Iris pigment epithelial cell (primary cell): ENCODE measurements at regions not wholly inside any gene's neighbourhood (a gene's known extent, or its start where the extent isn't known, plus 50 kb on each side); places are given as distances from the start of the nearest gene placed in this dataset.
"Not testable (repeated sequence)": the region's sequence is repeated elsewhere in the genome, so short reads cannot be mapped to it uniquely, and the experiment has no call there.

ENCODE experiments used
- DNase-seq: peaks from one replicate; pipeline ENCODE4 v3.0.0-alpha.2; 2011; ENCODE audit warnings: low read depth

DNA sequence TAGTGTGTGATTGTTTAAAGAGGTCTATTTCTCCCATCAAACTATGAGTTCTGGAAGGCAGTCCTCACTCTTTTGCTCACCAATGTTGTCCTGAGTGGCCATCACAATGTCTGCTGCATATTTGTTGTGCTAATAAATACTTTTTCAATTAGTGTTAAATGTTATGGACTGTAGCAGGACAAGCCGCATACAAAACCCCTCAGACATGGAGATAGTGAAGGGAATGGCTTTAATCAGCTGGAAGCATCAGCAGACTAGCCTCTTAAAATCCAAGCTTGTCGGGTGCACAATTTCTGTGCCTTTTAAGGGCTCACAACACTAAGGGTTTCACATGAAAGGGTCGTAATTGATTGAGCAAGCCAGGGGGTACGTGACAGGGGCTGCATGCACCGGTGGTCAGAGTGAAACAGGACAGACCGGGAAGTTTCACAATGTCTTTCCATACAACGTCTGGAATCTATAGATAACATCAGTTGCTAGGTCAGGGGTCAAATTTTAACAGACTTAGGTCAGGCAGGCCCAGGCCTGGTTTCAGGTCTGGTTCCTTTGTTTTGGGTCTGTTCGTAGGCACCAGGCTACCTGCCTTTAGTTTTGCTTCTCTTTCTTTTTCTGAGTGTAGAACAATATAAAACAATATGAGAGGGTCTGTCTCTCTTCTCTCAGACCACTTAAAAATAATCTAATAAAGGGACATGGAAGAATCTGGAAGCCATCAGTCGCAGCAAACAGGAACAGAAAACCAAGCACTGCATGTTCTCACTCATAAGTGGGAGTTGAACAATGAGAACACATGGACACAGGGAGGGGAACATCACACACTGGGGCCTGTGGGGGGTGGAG is 327.6 kb upstream of the HTR1E start:
- DNase-seq: no peak

DNA sequence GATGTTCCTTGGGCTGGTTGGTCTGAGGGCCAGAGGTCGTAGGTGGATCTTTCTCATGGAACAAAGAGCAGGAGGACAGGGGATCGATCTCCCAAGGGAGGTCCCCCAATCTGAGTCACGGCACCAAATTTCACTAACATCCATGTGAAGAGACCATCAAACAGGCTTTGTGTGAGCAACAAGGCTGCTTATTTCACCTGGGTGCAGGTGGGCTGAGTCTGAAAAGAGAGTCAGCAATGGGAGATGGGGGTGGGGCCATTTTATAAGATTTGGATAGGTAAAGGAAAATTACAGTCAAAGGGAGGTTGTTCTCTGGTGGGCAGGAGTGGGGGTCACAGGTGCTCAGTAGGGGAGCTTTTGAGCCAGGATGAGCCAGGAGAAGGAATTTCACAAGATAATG is 334.0 kb upstream of the HTR1E start:
- DNase-seq: not testable (repeated sequence)

DNA sequence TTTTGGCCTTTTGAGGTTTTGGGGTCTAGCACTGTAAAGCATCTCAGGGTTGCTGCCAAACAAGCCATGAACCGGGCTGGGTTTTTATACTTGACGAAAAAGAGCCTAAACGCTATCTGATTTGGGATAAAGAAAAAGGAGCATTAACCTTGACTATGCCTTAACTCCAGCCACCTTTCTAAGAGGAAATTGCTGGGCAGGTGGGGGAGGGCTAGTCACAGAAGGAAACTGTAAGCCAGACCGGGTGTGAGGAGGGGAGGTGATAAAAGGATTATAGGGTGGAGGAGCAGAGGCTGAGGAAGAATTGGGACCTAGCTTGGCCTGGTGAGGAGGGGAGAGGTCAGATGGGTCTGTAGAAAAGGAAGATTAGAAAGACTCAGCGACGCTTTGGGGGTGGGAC is 335.2 kb upstream of the HTR1E start:
- DNase-seq: not testable (repeated sequence)

DNA sequence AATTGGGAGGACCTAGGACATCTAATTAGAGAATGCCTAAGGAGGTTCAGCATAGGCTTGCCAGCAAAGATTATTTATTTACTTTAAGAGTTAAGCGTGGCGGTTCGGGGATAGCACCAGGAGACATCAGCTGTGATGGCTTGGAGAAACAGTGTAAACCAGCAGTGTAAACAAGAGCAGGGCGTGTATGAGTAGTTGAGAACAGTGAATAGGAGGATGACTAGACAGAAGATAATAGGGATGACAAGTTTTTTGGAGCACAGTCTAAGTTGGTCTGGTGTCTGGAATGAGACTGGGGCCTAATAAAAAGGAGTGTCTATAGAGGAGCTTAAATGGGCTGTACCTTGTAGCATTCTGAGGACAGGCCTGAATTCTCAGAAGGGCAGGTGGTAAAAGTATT is 338.4 kb upstream of the HTR1E start:
- DNase-seq: not testable (repeated sequence)

DNA sequence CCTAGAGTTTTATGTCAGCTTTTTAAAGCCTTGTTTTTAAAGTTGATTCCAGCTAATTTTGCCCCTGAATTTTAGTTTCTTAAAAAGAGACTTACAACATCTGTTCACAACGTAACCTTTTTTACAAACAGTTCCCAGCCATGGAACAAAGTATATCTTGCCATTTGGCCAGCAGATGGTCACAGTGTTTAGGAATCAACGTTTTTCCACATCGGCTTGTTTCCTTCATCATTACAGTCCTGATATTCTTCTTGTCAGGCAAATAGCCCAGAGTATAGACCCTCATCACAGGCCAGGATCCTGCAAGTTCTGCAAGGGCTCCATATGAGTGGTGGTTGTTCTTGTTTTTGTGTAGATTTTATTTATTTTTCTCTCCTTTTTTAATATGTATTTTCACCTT is 341.7 kb upstream of the HTR1E start:
- no peak for DNase-seq

DNA sequence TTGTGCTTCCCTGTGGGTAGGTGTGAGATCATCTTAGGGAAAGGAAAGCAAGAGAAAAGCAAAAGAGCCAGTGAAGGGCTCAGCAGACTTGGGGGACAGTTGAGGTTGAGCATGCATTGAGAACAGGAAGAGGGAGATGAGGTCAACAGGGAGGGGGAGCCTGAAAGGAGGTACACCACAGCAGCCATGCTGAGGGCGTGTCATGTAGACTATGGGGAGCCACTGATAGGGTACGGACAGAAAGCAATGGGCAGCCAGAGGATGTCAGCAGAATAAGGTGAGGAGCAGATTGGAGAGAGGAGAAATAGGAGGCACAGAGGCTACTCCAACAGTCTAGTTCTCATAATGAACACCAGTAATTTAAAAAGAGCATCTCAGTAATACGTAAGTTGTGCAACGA is 351.1 kb upstream of the HTR1E start:
- no peak for DNase-seq

DNA sequence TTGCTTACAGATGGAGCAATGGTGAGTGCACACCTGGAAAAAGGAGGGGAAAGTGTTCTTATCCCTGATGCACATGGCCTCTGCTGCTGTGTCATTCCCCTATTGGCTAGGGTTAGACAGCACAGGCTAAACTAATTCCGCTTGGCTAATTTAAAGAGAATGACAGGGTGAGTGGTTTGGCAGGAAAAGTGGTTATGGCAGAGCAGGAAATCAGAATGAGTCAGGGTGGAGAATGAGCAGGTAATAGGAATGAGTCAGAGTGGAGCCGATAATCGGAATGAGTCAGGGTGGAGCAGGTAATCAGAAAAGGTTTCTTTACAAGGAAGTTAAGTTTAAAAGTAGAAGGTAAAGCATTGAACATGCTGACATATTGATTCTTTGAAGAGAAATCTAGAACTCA is 355.5 kb upstream of the HTR1E start:
- no peak for DNase-seq

DNA sequence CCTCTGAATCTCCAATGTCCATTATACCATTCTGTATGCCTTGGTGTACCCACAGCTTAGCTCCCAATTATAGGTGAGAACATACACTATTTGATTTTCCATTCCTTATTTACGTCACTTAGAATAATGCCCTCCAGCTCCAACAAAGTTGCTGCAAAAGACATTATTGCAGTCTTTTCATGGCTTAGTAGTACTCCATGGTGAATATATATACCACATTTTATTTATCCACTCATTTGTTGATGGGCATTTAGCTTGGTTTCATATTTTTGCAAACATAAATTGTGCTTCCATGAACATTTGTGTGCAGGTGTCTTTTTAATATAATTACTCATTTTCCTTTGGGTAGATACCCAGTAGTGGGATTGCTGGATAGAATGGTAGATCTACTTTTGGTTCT is 374.1 kb upstream of the HTR1E start:
- DNase-seq: no peak

DNA sequence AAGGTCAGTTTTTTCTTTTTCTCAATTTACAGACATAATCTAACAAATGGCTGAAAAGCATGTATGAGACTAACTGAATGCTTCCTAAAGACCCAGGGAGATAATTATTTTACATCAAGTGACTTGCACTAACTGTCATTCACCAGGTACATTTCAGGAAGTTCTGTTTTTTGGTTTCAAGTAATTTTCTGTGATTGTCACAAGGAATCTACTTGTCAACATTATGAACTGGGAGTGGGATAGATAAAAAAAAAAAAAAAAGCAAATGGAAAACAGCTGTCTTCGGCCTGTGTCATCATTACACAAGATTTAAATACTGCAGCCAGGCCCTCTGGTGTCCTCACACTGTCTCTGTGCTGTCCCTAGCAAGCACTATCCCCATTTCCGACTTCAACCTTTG is 379.0 kb upstream of the HTR1E start:
- DNase-seq: no peak

DNA sequence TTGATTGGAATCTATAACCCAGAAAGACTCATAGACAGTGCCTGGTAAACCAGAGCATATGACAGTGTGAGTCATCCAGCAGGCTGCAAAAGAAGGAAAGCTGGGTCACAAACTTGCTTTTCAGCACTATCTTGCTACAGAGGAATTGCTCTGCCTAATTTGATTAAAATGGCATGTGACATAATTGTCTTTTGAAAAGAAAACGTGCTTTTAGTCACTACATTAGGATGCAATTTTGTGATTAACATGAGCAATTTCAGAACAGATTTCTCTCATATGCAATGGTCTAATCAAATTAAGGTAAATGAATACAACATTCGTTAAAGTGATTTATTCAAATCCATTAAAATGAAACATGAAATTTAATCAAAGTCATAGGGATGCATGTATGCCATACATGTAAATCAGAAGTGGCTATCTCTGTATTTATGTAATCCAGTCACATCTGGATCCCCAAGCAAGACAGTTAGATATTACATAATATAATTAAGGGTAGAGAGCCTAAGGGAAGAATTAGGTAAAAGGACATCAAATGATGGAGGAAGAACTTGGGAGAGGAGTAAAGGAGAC is 400.0 kb upstream of the HTR1E start:
- DNase-seq: no peak

DNA sequence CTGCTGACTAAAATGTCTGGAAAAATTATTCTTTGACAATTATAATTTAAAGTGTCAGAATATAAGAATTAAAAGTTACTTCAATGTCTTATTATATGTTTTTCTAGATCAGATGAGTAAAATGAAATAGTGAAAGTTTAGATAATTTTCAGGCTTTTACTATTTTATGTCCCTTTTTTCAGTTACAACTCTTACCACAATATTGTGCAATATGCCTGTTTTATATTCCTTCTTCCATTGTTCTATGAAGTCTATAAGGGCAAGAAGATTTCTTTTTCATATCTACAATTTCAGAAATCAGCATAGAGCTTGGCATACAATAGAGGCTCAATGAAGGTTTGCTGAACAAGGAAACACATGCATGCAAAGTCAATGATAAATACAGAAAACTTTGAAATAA is 401.2 kb upstream of the HTR1E start:
- DNase-seq: no peak

DNA sequence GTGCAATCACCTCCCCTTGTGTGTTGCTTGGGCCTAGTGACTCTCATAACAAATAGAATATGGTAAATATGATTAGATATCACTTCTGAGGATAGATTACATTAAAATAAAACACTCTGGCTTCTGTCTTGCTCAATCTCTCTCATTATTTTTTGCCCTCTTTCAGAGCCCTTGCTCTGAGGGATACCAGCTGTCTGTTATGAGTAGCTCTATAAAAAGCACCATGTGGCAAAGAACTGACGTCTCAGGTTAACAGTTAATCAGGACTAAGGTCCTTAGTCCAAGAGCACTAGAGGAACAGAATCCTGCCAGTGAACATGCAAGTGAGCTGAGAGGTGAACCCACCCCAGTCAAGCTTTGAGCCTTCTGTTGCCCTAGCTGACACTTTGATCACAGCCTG is 402.2 kb upstream of the HTR1E start:
- no peak for DNase-seq

DNA sequence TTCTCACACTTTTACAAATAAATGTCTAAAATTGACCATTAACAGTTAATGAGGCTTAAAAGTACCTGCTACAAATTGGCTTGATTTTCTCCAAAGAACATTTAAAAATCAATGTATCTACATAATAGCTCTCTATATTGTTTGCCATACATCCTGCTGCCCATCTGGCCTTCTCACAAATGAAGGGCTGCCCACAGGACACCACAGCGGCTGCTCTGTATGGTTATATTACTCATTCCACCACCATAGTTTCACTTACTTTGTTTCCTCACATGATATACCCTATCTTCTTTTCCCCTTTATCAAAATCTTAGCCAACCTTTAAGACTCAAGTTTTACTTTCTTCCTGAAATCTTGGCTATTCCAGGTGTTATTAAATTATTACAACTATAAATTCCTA is 407.7 kb upstream of the HTR1E start:
- DNase-seq: no peak

DNA sequence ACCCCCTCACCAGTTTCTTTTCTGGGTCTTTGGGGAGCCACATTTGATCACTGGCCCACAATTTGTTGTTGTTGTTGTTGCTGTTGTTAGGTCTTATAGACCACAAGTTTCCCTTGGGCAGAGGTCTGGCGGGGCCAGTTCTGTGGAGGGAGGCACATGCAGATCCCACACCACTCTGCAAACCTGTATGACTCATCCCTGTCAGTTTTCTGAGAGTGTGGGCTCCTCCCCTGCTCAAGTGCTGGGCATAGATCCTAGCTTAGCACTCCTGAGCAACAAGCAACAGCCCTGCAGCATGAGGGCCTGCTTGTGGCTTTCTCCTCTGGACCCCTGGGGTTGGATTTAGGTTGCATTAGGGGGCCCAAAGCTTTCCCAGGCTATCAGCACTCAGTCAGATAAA is 411.1 kb upstream of the HTR1E start:
- DNase-seq: no peak

DNA sequence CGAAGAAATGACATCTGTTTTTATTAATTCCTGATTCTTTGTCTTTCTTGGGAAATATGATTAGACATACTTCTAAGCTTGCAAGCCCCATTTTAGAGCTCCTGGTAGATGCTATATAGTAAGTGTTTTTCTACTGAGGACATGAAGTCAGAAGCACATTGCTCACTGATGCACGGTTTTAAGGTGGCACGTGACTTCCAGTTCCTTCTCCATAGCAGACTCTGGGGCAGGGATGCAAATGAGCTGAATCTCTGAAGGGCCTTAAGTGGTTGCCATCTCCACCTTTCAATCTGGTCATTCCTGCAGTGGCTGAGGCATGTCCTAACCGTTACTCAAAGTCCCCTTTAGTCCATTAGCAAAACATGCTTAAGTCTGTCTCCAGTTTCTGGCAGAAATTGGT is 421.2 kb upstream of the HTR1E start:
- DNase-seq: no peak

DNA sequence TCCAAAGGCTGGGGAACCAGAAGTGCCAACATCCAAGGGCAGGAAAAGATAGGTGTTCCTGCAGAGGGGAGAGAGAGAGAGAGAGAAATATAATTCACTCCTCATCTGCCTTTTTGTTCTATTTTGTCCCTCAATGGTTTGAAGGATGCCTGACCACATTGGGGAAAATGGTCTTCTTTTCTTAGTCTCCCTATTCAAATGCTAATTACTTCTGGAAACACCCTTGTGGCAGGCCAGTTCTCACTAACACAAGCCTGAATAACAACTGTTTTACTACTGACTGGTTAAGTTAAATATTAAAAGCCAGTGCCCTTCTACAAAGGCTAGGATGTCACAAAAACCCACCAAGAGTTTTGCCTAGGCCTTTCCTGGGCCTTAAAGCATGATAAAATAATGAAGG is 425.4 kb upstream of the HTR1E start:
- DNase-seq: no peak

DNA sequence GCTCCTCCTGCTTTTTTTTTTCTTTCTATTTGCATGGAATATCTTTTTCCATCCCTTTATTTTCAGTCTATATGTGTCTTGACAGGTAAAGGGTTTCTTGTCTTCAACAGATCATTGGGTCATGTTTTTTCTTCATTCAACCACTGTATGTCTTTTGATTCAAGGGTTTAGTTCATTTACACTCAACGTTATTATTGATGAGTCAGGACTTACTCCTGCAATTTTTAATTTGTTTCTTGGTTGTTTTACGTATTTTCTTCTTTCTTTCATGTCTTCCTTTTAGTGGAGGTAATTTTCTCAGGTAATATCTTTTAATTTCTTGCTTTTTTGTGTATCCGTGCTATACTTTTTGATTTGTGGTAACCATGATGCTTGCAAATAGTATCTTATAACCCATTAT is 429.1 kb upstream of the HTR1E start:
- DNase-seq: no peak

DNA sequence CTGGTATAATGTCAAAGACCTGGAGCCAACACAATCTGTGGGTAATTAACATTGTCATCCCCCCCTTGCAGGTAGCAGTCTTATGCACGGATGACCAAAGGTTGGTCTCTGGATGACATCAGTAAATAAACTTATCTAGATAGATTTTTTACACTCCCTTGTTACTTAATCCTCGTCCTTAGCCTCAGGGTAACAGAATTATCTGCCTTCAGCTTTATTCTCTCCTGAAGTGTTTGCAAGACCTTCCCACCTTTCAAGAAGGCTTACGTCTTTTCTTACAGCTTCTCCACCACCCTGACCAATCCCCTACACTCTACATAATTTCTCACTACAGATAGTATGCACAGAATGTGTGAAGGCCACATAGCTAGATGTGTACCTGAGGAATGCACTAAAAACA is 434.8 kb upstream of the HTR1E start:
- DNase-seq: no peak

DNA sequence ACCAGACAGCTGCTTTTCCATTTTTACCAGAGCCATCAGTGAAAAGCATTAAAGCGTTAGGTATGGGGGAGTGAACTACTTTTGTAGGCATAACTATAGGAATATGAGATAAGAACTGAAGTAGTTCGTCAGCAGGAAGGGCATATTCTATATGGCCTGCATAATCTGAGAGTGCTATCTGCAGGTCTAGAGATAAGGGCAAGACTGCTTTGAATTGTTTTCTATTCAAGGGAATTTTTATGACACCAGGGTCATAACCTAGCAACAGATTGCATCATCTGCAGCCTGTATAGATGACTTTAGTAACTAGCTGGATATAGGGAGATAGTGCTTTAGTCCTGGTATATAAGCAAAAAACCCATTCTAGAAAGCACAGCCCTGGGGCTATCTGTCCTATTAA is 437.3 kb upstream of the HTR1E start:
- no peak for DNase-seq

DNA sequence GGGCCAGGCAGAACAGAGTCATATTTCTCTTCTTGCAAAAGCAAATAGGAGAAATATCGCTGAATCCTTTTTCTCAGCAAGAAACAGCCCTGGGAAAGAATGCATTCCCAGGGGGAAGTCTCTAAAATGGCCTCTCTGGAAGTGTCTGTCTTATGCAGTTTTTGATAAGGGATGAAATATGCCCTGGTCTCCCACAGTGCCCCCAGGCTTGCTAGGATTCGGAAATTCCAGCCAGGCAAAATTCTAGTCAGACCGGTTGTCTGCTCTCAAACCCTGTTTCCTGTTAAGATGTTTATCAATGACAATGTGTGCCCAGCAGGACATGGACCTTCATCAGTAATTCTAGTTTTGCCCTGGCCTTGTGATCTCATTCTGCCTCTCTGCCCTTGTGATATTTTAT is 448.3 kb upstream of the HTR1E start:
- DNase-seq: not testable (repeated sequence)

DNA sequence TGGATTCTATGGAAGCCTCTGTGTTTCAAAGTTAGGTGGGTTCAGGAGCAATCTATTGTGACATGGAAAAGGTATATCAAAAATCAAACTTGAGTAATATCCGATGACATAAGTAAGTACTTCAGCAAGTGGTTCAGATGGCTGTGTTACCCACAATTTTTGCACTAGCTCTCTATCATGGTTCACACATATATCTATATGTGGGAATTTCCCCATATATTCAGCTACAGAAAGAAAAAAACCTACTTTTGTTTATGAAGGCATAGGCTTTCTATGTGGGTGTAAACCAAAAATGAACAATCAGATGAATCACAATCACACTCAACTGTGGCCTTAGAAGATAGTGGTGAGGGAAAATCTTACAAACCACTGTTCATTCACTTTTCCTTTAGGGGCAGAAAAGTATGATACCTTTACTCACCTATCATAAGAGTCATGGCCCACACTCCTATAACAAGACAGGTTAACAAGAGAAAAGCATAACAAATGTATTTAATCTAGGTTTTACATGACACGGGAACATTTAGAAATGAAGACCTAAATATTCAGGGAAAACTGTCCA is 449.6 kb upstream of the HTR1E start:
- DNase-seq: no peak

DNA sequence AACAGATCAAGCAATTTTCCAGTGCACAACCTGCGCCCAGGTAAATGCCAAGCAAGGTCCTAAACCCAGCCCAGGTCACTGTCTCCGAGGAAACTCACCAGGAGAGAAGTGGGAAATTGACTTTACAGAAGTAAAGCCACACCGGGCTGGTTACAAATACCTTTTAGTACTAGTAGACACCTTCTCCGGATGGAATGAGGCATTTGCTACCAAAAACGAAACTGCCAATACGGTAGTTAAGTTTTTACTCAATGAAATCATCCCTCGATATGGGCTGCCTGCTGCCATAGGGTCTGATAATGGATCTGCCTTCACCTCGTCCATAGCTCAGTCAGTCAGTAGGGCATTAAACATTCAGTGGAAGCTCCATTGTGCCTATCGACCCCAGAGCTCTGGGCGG is 459.0 kb upstream of the HTR1E start:
- DNase-seq: not testable (repeated sequence)

DNA sequence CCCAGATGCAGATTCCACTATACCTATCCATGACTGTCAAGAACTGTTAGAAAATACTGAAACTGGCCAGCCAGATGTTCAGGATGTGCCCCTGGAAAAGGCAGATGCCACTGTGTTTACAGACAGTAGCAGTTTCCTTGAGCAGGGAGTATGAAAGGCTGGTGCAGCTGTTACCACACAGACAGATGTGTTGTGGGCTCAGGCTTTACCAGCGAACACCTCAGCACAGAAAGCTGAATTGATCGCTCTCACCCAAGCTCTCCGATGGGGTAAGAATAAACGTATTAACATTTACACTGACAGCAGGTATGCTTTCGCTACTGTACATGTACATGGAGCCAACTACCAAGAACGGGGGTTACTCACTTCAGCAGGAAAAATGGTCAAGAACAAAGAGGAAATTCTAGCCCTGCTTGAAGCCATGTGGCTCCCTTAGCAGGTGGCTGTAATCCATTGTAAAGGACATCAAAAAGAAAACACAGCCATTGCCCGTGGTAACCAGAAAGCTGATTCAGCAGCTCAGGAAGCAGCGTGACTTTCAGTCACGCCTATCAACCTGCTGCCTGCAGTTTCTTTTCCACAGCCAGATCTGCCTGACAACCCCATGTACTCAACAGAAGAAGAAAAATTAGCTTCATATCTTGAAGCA is 459.7 kb upstream of the HTR1E start:
- DNase-seq: no peak
